ENCODE measurements at regions not wholly inside any gene's neighbourhood (a gene's known extent, or its start where the extent isn't known, plus 50 kb on each side); places are given as distances from the start of the nearest gene placed in this dataset.

GRCh38 chr11:91850533-91851275 is 373.9 kb upstream of the FAT3 start:
- Histone ChIP-seq H3K27ac (ENCODE audit: insufficient read depth, low read depth, low read length) (no peak overlapping the region), H3K27me3 (ENCODE audit: control insufficient read depth in 2 of 2, insufficient read depth in 2 of 2, low read length in 2 of 2) (no peaks in the 10 kb centered on the region), H3K79me2 (ENCODE audit: control insufficient read depth, insufficient read depth, low read length) (no peaks in the 10 kb centered on the region), H3K36me3 (ENCODE audit: control insufficient read depth in 2 of 2, extremely low read depth in 1 of 2, insufficient read depth in 2 of 2, low read length in 2 of 2) (no peaks in the 10 kb centered on the region), H3K4me2 (ENCODE audit: insufficient read depth, low read length) (no peak overlapping the region), H3K4me1 (ENCODE audit: control insufficient read depth, extremely low read depth, insufficient read depth, low read length) (no peaks in the 10 kb centered on the region), H2AFZ (ENCODE audit: low read depth, low read length) (no peak overlapping the region), H3K9me3 (replicated peaks; ENCODE audit: control insufficient read depth, insufficient read depth, low read length) (no peaks in the 10 kb centered on the region), H3K9ac (replicated peaks; ENCODE audit: extremely low read depth, insufficient read depth, low read length) (no peak overlapping the region), H3K9me1 (replicated peaks; ENCODE audit: control insufficient read depth, extremely low read depth, insufficient read depth, low read length) (no peaks in the 10 kb centered on the region), H3K4me3 (replicated peaks in 1 of 3; ENCODE audit: insufficient read depth in 1 of 3, low read depth in 1 of 3, low read length in 3 of 3) (no peak overlapping the region), H4K20me1 (replicated peaks; ENCODE audit: control insufficient read depth, extremely low read depth, insufficient read depth, low read length) (no peaks in the 10 kb centered on the region)
- dilution Hi-C loops (cut with MboI; ENCODE audit: extremely low pct_ligation_motif_present, low sequenced_read_pairs) = no loop called here
- ChIA-PET POLR2A (no interaction called here), CTCF (no interaction called here)
- TF ChIP-seq MYC (IDR thresholded peaks at IDR 0.05; ENCODE audit: low read depth, low read length) (no peak), JUN (IDR thresholded peaks at IDR 0.05; ENCODE audit: borderline replicate concordance, insufficient read depth, insufficient read length, low read depth) (no peak), POLR2A (IDR thresholded peaks at IDR 0.05; ENCODE audit: low read depth, low read length) (no peak), POLR2AphosphoS5 (IDR thresholded peaks at IDR 0.05; ENCODE audit: insufficient read depth, low read depth, low read length) (no peak), MAX (IDR thresholded peaks at IDR 0.05; ENCODE audit: insufficient read depth, insufficient read length) (no peak), GATA2 (IDR thresholded peaks at IDR 0.05; ENCODE audit: insufficient read depth, insufficient read length, low read depth, low read length) (no peak), CTCF (IDR thresholded peaks at IDR 0.05; ENCODE audit: extremely low read depth in 1 of 2, insufficient read depth in 1 of 2, low read depth in 1 of 2, low read length in 2 of 2) (no peak), FOS (IDR thresholded peaks at IDR 0.05; ENCODE audit: borderline replicate concordance, insufficient read depth, low read length) (no peak)
- no peak for DNase-seq (ENCODE audit: low read depth, low spot score)
- no TSS peak for BruUV-seq (replicated peaks)
- intact Hi-C loops (cut with micrococcal nuclease) = no loop called here
- no peak for FAIRE-seq

Measured in endothelial cell of umbilical vein (primary cell).